ENCODE measurements at regions not wholly inside any gene's neighbourhood (a gene's known extent, or its start where the extent isn't known, plus 50 kb on each side); places are given as distances from the start of the nearest gene placed in this dataset.

GRCh38 chr2:81549646-81550045 is 1245.1 kb upstream of the LRRTM1 start:
- no peak overlapping the region for H3K4me3 ChIP-seq
- H3K9ac ChIP-seq, result no peak overlapping the region
- H3K36me3 ChIP-seq, result no peaks in the 10 kb centered on the region
- no peak overlapping the region for H3K4me2 ChIP-seq
- no peak for TF ChIP-seq Cebpa-rat (IDR thresholded peaks at IDR 0.05)
- no peaks in the 10 kb centered on the region for H4K20me1 ChIP-seq
- H3K27me3 ChIP-seq, result no peaks in the 10 kb centered on the region
- H3K4me1 ChIP-seq, result no peaks in the 10 kb centered on the region
- no peaks in the 10 kb centered on the region for H3K9me3 ChIP-seq
- no peak overlapping the region for H3K27ac ChIP-seq

- no peak for TF ChIP-seq Cebpa-rat (IDR thresholded peaks at IDR 0.05)
- Histone ChIP-seq H3K9ac (no peak overlapping the region), H3K27ac (no peak overlapping the region), H3K9me3 (no peaks in the 10 kb centered on the region), H3K27me3 (no peaks in the 10 kb centered on the region), H3K36me3 (no peaks in the 10 kb centered on the region), H3K4me1 (no peaks in the 10 kb centered on the region), H3K4me3 (no peak overlapping the region), H3K4me2 (no peak overlapping the region), H4K20me1 (no peaks in the 10 kb centered on the region)
Measured at GRCh38 chr2:81545626-81546025, 1241.1 kb upstream of the LRRTM1 start.

- Histone ChIP-seq H3K9me3 (no peaks in the 10 kb centered on the region), H3K27me3 (no peaks in the 10 kb centered on the region), H3K4me2 (no peak overlapping the region), H3K27ac (no peak overlapping the region), H3K36me3 (no peaks in the 10 kb centered on the region), H3K9ac (no peak overlapping the region), H3K4me1 (no peaks in the 10 kb centered on the region), H3K4me3 (no peak overlapping the region), H4K20me1 (no peaks in the 10 kb centered on the region)
- no peak for TF ChIP-seq Cebpa-rat (IDR thresholded peaks at IDR 0.05)
Measured at GRCh38 chr2:81542119-81542518, 1237.6 kb upstream of the LRRTM1 start.

GRCh38 chr2:81529944-81530343 is 1225.4 kb upstream of the LRRTM1 start:
- no peak overlapping the region for H3K4me3 ChIP-seq
- H4K20me1 ChIP-seq, result no peaks in the 10 kb centered on the region
- H3K27me3 ChIP-seq, result no peaks in the 10 kb centered on the region
- no peak overlapping the region for H3K9ac ChIP-seq
- no peaks in the 10 kb centered on the region for H3K4me1 ChIP-seq
- no peak overlapping the region for H3K27ac ChIP-seq
- H3K9me3 ChIP-seq, result no peaks in the 10 kb centered on the region
- no peaks in the 10 kb centered on the region for H3K36me3 ChIP-seq
- no peak overlapping the region for H3K4me2 ChIP-seq
- no peak for TF ChIP-seq Cebpa-rat (IDR thresholded peaks at IDR 0.05)

GRCh38 chr2:81528852-81529480 is 1224.4 kb upstream of the LRRTM1 start:
- no peaks in the 10 kb centered on the region for H3K27me3 ChIP-seq
- no peak overlapping the region for H3K9ac ChIP-seq
- H3K4me3 ChIP-seq, result no peak overlapping the region
- no peaks in the 10 kb centered on the region for H3K9me3 ChIP-seq
- no peaks in the 10 kb centered on the region for H3K36me3 ChIP-seq
- no peaks in the 10 kb centered on the region for H3K4me1 ChIP-seq
- H3K4me2 ChIP-seq, result no peak overlapping the region
- H3K27ac ChIP-seq, result no peak overlapping the region
- H4K20me1 ChIP-seq, result no peaks in the 10 kb centered on the region
- TF ChIP-seq Cebpa-rat (IDR thresholded peaks at IDR 0.05), result no peak

GRCh38 chr2:81523344-81523743 is 1218.8 kb upstream of the LRRTM1 start:
- Histone ChIP-seq H3K4me2 (no peak overlapping the region), H3K9ac (no peak overlapping the region), H3K36me3 (no peaks in the 10 kb centered on the region), H3K4me3 (no peak overlapping the region), H3K27me3 (no peaks in the 10 kb centered on the region), H3K27ac (no peak overlapping the region), H3K4me1 (no peaks in the 10 kb centered on the region), H3K9me3 (no peaks in the 10 kb centered on the region), H4K20me1 (no peaks in the 10 kb centered on the region)
- no peak for TF ChIP-seq Cebpa-rat (IDR thresholded peaks at IDR 0.05)

- H3K4me1 ChIP-seq, result no peaks in the 10 kb centered on the region
Measured at GRCh38 chr2:81513328-81513727, 1208.8 kb upstream of the LRRTM1 start.

GRCh38 chr2:81505586-81505985 is 1201.0 kb upstream of the LRRTM1 start:
- Histone ChIP-seq H3K27ac (no peak overlapping the region), H3K9me3 (no peaks in the 10 kb centered on the region), H3K4me2 (no peak overlapping the region), H3K36me3 (no peaks in the 10 kb centered on the region), H3K4me1 (no peaks in the 10 kb centered on the region), H3K27me3 (no peaks in the 10 kb centered on the region), H3K4me3 (no peak overlapping the region), H4K20me1 (no peaks in the 10 kb centered on the region), H3K9ac (no peak overlapping the region)
- TF ChIP-seq Cebpa-rat (IDR thresholded peaks at IDR 0.05), result no peak

More at GRCh38 chr2:81513328-81513727, 1208.8 kb upstream of the LRRTM1 start:
- Histone ChIP-seq H3K36me3 (no peaks in the 10 kb centered on the region), H3K4me2 (no peak overlapping the region), H3K9ac (no peak overlapping the region), H4K20me1 (no peaks in the 10 kb centered on the region), H3K27me3 (no peaks in the 10 kb centered on the region), H3K9me3 (no peaks in the 10 kb centered on the region), H3K27ac (no peak overlapping the region), H3K4me3 (no peak overlapping the region)
- peak; percentile 27; the same call in 1 of the 2 replicates for TF ChIP-seq Cebpa-rat (IDR thresholded peaks at IDR 0.05)

GRCh38 chr2:81495556-81495955 is 1191.0 kb upstream of the LRRTM1 start:
- Histone ChIP-seq H3K27ac (no peak overlapping the region), H3K9me3 (no peaks in the 10 kb centered on the region), H4K20me1 (no peaks in the 10 kb centered on the region), H3K36me3 (no peaks in the 10 kb centered on the region), H3K4me3 (no peak overlapping the region), H3K27me3 (no peaks in the 10 kb centered on the region), H3K9ac (no peak overlapping the region), H3K4me1 (no peaks in the 10 kb centered on the region), H3K4me2 (no peak overlapping the region)
- TF ChIP-seq Cebpa-rat (IDR thresholded peaks at IDR 0.05), result no peak

GRCh38 chr2:81483254-81483653 is 1178.7 kb upstream of the LRRTM1 start:
- H3K27ac ChIP-seq, result no peak overlapping the region
- no peak overlapping the region for H3K9ac ChIP-seq
- no peaks in the 10 kb centered on the region for H3K27me3 ChIP-seq
- H3K4me1 ChIP-seq, result no peaks in the 10 kb centered on the region
- no peaks in the 10 kb centered on the region for H4K20me1 ChIP-seq
- H3K4me3 ChIP-seq, result no peak overlapping the region
- TF ChIP-seq Cebpa-rat (IDR thresholded peaks at IDR 0.05), result no peak
- no peak overlapping the region for H3K4me2 ChIP-seq
- no peaks in the 10 kb centered on the region for H3K9me3 ChIP-seq
- H3K36me3 ChIP-seq, result no peaks in the 10 kb centered on the region

GRCh38 chr2:81481994-81482368 is 1177.4 kb upstream of the LRRTM1 start:
- no peak overlapping the region for H3K27ac ChIP-seq
- no peaks in the 10 kb centered on the region for H4K20me1 ChIP-seq
- no peak overlapping the region for H3K9ac ChIP-seq
- no peak overlapping the region for H3K4me2 ChIP-seq
- H3K4me3 ChIP-seq, result no peak overlapping the region
- H3K9me3 ChIP-seq, result no peaks in the 10 kb centered on the region
- no peaks in the 10 kb centered on the region for H3K4me1 ChIP-seq
- TF ChIP-seq Cebpa-rat (IDR thresholded peaks at IDR 0.05), result no peak
- no peaks in the 10 kb centered on the region for H3K36me3 ChIP-seq
- H3K27me3 ChIP-seq, result no peaks in the 10 kb centered on the region
